Retinal pigment epithelial cell (primary cell): ENCODE measurements at regions not wholly inside any gene's neighbourhood (a gene's known extent, or its start where the extent isn't known, plus 50 kb on each side); places are given as distances from the start of the nearest gene placed in this dataset.

Source experiments
- DNase-seq: peaks from one replicate; pipeline ENCODE4 v3.0.0-alpha.2; 2010; ENCODE audit warnings: low read depth
- H3K4me3 ChIP-seq: 2 replicates; pipeline ENCODE4 v1.5.1; 2011; ENCODE audit warnings: mild to moderate bottlenecking, low read length, control low read depth, moderate library complexity
- CTCF ChIP-seq: conservative IDR thresholded peaks from 2 replicates; pipeline ENCODE4 v1.5.1; 2011; ENCODE audit warnings: low read depth, low read length, control low read depth, inconsistent platforms

DNA sequence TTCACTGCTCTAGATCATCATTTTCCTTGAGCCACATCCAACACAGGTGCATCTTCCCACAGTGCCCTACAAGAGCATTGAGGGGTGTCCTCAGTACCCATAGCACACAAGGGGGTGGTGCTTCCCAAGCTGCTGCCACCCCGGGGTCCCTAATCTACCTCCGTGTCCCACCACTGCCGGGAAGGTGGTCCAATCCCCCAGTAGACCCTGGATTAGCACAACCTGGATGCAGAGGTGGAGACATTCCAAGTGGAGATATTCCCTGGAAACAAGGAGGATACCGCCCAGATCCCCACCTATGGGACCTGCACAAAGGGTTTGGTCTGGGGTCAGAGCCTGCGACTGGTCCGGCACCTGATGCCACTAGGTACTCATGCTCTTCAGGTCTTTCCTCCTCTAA is 284.8 kb upstream of the PPP2R2D start:
- TF ChIP-seq CTCF, result no peak
- no peak overlapping the region for H3K4me3 ChIP-seq
- DNase-seq, result no peak

GRCh38 chr10:131617113-131617858 is 283.5 kb upstream of the PPP2R2D start:
- H3K4me3 ChIP-seq, result no peak overlapping the region
- no peak for TF ChIP-seq CTCF
- DNase-seq, result no peak

DNA sequence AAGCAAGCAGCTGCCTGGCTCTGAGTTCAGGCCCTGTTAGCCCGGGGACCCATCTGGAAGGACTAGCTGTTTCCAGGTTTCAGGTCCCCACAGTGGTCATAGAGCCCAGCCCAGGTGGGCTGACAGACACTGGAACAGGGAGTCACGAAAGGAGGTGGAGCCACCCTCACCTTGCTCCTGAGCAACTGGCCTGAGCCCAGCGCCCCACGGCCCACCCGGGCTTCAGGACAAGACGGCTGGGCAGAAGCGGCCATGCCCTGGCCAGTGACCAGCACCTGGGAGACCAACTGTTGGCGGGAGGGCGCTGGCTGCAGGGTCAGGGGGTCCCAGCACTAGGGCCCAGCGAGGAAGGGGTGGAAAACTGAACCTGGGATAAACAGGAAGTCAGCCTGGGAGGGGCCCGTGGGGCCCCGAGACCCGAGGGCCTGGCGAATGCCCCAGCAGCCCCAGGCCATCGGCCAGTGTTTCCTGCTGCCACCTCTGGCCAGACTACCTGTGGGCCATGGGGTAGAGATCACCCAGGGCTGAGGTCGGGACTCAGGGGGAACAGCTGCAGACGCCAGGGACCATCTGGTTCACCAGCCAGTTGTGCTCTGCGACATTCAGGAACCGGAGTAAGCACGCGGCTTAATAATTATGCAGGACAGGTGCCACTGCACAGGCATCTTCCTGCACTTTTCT is 282.1 kb upstream of the PPP2R2D start:
- no peak overlapping the region for H3K4me3 ChIP-seq
- TF ChIP-seq CTCF, result no peak
- DNase-seq, result no peak

DNA sequence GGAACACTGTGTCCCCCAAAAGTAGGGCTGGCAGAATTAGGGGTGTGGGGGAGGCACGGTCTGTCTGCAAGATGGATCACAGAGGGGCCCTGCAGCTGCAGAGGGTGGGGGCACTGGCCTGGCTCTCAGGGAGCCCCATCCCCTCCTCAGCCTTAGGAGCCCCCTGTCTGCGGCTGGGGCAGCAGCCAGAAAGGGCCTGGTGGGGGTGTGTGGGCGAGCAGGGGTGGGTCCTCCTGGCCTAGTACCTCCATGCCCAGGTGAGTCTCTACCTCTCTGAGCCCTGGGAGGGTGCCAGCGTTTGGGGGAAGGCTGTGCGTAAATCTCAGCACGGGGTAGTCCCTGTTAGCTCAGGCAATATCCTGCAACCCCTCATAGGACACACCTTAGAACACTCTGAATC is 280.5 kb upstream of the PPP2R2D start:
- H3K4me3 ChIP-seq, result no peak overlapping the region
- no peak for TF ChIP-seq CTCF
- no peak for DNase-seq

DNA sequence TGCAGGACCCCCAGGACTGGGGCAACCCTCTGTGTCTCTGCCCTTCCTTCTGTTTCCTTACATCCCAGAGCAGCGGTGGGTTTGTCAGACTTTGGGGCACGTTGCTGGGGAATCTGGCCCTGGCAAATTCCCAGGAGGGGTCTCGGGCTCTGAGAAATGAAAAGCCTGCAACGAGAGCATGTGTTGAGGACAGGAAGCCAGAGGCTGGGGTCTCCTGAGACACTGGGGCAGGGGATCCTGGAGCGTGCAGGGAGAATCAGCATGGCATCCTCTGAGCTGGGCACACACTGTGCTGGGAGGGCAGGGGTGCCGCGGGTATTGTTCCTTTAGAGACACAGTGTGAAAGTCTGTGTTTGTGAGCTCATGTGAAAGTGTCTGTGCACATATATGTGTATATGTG is 279.9 kb upstream of the PPP2R2D start:
- no peak for DNase-seq
- H3K4me3 ChIP-seq, result no peak overlapping the region
- no peak for TF ChIP-seq CTCF

GRCh38 chr10:131621784-131622624 is 278.8 kb upstream of the PPP2R2D start:
- no peak overlapping the region for H3K4me3 ChIP-seq
- TF ChIP-seq CTCF, result no peak
- DNase-seq, result no peak
